Nephron (organoid): ENCODE measurements at regions not wholly inside any gene's neighbourhood (a gene's known extent, or its start where the extent isn't known, plus 50 kb on each side); places are given as distances from the start of the nearest gene placed in this dataset.

ENCODE experiments used
- H3K27ac Mint-ChIP-seq, 3 experiments: 2 replicates each; pipeline ENCODE4 v1.8.0; 2020; ENCODE audit warnings: mixed read lengths in 3 of 3, mild to moderate bottlenecking in 2 of 3, moderate library complexity in 1 of 3
- H3K27me3 Mint-ChIP-seq: 2 replicates; pipeline ENCODE4 v1.8.0; 2021; ENCODE audit warnings: low read depth, mild to moderate bottlenecking, moderate library complexity, mixed read lengths
- H3K36me3 Mint-ChIP-seq: 2 replicates; pipeline ENCODE4 v1.8.0; 2020; ENCODE audit warnings: low read depth, mixed read lengths
- H3K4me1 Mint-ChIP-seq: 2 replicates; pipeline ENCODE4 v1.8.0; 2020; ENCODE audit warnings: mixed read lengths
- H3K4me3 Mint-ChIP-seq, 3 experiments: 2 replicates each; pipeline ENCODE4 v1.8.0; 2020; ENCODE audit warnings: mild to moderate bottlenecking in 3 of 3, mixed read lengths in 3 of 3, moderate library complexity in 2 of 3
- H3K9me3 Mint-ChIP-seq: 2 replicates; pipeline ENCODE4 v1.8.0; 2020; ENCODE audit warnings: mixed read lengths
- TF ChIP-seq, protein P1 (sequence below), 3 experiments: fragments of 200-600 bp; sonication (generic); IDR thresholded peaks; one replicate each; pipeline ENCODE4 v1.5.0; 2021; ENCODE audit warnings: antibody characterized with exemption in 3 of 3; ENCODE audit not compliant: unreplicated experiment in 3 of 3

DNA sequence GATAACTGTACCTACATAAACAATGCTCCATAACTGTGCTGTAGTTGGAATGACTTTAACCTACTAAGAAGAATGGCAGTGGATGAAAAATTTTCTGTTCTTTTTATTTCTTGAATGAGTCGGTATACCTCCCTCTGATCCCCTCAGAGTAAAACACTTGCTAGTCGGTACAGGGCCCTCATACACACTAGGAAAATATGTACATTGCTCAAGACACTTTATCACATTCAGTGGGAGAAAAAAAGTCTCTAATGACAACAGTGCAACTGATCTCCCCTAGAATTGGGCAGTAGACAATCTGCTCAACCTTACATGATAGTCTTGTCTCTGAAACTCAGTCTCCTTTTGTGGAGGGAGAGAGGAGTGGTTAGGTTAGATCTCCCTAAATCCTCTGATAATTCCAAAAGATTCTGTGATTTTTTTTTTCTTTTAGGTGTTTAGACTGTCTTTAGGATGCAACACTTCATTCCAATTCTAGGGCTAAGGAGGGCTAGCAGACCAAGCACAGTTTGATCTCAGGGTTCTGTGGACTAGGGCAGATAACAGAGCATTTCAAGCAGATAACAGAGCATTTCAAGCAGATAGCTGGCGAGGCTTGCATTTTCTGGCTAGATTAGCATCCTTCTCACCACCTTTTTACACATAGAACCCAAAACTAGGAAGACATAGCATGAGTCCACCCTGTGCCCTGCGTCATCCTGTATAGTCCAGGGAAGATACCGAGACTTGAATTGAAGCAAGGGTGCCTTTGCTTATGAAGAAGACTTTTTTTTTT lies 100.3 kb upstream of the TNFAIP3 start:
- TF ChIP-seq, protein P1, sequence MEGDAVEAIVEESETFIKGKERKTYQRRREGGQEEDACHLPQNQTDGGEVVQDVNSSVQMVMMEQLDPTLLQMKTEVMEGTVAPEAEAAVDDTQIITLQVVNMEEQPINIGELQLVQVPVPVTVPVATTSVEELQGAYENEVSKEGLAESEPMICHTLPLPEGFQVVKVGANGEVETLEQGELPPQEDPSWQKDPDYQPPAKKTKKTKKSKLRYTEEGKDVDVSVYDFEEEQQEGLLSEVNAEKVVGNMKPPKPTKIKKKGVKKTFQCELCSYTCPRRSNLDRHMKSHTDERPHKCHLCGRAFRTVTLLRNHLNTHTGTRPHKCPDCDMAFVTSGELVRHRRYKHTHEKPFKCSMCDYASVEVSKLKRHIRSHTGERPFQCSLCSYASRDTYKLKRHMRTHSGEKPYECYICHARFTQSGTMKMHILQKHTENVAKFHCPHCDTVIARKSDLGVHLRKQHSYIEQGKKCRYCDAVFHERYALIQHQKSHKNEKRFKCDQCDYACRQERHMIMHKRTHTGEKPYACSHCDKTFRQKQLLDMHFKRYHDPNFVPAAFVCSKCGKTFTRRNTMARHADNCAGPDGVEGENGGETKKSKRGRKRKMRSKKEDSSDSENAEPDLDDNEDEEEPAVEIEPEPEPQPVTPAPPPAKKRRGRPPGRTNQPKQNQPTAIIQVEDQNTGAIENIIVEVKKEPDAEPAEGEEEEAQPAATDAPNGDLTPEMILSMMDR (IDR thresholded peaks at IDR 0.05; ENCODE audit: unreplicated experiment in 3 of 3) = no peak
- H3K36me3 Mint-ChIP-seq = no peaks in the 10 kb centered on the region
- H3K9me3 Mint-ChIP-seq = peaks cover 8% of the 10 kb centered on the region
- H3K27ac Mint-ChIP-seq = no peak overlapping the region
- H3K4me1 Mint-ChIP-seq = no peaks in the 10 kb centered on the region
- H3K4me3 Mint-ChIP-seq = no peak overlapping the region
- H3K27me3 Mint-ChIP-seq = no peaks in the 10 kb centered on the region

DNA sequence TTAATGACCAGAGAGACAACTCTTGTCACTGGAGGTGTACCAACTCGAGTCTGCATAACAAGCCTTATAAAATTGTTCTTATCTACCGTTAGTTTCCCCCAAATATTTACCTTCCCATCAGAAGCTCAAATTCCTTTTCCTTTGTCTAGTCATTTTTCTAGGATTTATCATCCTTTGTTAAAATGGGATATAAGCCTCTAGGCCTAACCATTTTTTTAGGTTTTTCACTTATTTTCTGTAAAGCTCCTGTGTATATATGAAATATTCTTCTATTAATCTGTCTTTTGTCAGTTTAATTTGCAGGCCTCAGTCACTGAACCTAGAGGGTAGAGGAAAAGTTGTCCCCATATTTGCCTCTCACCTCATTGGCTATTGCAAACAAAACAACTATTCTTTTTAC lies 99.6 kb upstream of the TNFAIP3 start:
- no peak overlapping the region for H3K27ac Mint-ChIP-seq

DNA sequence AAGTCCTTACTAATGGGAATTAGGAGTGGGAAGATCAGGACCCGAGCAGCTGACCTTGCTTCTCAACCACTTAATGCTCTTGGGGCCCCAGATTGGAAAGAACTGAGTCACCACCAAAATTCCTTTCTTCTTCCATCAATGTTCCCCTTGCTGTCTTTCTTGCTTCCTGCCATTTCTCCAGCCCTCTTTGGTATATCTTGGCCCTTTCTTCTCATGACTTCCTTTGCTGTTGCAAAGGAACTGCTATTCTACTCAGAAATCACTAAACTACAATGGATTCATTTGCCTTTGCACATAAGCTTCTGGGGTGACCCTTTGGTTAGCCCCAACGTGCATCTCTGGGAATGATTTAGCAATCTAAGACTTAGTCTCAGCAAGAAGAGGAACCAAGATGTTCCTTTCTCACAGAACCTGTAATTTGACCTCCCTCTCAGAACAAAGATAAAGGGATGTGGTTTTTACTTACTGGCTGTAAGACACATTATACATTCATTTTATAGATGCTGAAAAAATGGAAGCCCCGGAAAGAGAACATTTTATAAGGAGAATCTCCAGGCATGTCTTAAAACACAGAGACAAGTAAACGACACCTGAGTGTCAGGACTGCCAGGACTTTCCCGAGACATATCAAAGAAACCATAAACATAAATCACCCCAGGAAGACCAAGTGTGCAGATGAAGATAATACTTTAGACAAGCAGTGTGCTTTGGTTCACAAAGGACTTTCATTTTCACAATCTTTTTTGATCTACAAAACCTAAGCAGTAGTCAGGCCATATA lies 99.0 kb upstream of the TNFAIP3 start:
- peaks cover 8% of the 10 kb centered on the region for H3K9me3 Mint-ChIP-seq
- H3K36me3 Mint-ChIP-seq = no peaks in the 10 kb centered on the region
- TF ChIP-seq, protein P1 (IDR thresholded peaks at IDR 0.05; ENCODE audit: unreplicated experiment in 3 of 3) = no peak
- H3K27me3 Mint-ChIP-seq = no peaks in the 10 kb centered on the region
- no peak overlapping the region for H3K27ac Mint-ChIP-seq
- H3K4me1 Mint-ChIP-seq = no peaks in the 10 kb centered on the region
- H3K4me3 Mint-ChIP-seq = no peak overlapping the region

More for the DNA sequence above, 99.6 kb upstream of the TNFAIP3 start:
- Mint-ChIP-seq H3K9me3 (peaks cover 8% of the 10 kb centered on the region), H3K36me3 (no peaks in the 10 kb centered on the region), H3K4me1 (no peaks in the 10 kb centered on the region), H3K4me3 (no peak overlapping the region), H3K27me3 (no peaks in the 10 kb centered on the region)
- TF ChIP-seq, protein P1 (IDR thresholded peaks at IDR 0.05; ENCODE audit: unreplicated experiment in 3 of 3) = no peak

DNA sequence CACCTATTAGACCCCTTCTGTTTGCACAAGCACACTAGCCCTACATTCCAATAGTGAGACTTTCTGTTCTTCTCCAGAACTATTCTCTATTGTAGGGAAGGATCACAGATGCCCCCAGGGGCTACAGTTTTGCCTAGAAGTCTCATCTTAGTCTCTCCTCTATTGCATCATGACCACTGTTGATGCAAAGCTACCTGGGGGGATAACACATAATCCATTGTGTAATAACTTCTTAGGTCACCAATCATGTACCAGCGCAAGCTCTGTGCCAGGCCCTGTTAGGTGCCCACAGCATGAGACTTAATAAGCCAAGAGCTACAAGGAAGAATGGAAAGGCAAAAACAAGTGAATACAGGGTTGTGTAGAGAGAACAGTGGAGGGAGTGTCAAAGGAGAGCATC lies 98.1 kb upstream of the TNFAIP3 start:
- Mint-ChIP-seq H3K36me3 (no peaks in the 10 kb centered on the region), H3K9me3 (peaks cover 8% of the 10 kb centered on the region), H3K4me1 (no peaks in the 10 kb centered on the region), H3K4me3 (no peak overlapping the region), H3K27ac (no peak overlapping the region), H3K27me3 (peaks cover under 1% of the 10 kb centered on the region)
- TF ChIP-seq, protein P1 (IDR thresholded peaks at IDR 0.05; ENCODE audit: unreplicated experiment in 3 of 3) = no peak

DNA sequence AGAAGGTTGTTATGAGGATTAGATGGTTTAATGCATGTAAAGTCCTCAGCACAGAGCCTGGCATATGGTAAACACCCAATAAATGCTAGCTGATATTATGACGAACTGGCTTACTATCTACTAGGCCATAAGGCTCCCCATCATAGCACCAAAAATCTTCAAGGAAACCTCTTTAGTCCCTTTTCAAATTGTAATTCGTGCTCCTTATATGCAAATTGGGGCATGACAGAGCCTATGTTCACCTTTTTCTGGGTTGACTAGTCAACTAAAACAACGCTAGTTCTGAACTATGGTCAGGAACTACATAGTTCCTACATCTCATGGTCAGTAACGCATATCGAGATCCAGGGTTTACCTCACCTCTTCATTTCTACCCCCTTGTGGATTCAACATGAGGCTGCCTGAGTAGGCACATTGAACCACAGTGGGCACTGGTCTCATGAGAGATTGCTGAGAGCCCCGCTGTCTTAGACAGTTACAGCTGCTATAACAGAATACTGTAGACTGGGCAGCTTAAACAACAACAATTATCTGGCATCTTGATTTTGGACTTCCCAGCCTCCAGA lies 97.2 kb upstream of the TNFAIP3 start:
- no peak overlapping the region for H3K4me3 Mint-ChIP-seq
- no peaks in the 10 kb centered on the region for H3K36me3 Mint-ChIP-seq
- peaks cover 8% of the 10 kb centered on the region for H3K9me3 Mint-ChIP-seq
- TF ChIP-seq, protein P1 (IDR thresholded peaks at IDR 0.05; ENCODE audit: unreplicated experiment in 3 of 3) = no peak
- no peaks in the 10 kb centered on the region for H3K4me1 Mint-ChIP-seq
- H3K27ac Mint-ChIP-seq = no peak overlapping the region
- peaks cover 6% of the 10 kb centered on the region for H3K27me3 Mint-ChIP-seq
